SK-N-DZ (cell line): ENCODE measurements at regions not wholly inside any gene's neighbourhood (a gene's known extent, or its start where the extent isn't known, plus 50 kb on each side); places are given as distances from the start of the nearest gene placed in this dataset.
A peak's percentile ranks its signal among the peaks of the same experiment; 100 is the strongest.
"Not testable (repeated sequence)": the region's sequence is repeated elsewhere in the genome, so short reads cannot be mapped to it uniquely, and the experiment has no call there.

Experiments
- DNase-seq: peaks from one replicate; pipeline ENCODE4 v3.0.0-alpha.2; 2015; ENCODE audit warnings: low spot score

DNA sequence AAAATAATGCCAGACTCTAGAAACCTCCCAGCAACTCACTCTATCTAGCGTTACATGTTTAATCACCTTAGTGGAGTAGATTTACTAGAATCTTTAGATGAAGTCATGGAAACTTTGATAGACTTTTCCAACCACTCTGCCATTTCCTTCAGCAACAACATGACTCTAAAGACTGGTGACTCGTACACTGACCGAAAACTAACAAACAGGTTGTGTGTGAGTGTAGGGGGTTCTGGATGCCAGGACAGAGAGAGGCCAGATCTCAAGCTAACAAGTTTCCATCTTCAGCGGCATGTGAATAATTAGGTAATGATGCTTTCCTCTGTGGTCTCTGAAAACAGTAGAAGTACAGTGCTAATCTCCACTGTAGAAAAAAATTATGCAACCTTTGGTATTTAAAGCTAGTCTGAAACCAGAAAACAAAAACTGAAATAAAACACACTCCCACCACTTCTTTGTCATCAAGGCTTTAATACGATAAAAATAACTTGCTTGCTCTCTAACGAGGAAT lies 286.4 kb downstream of the PRDM5 start:
- no peak for DNase-seq

DNA sequence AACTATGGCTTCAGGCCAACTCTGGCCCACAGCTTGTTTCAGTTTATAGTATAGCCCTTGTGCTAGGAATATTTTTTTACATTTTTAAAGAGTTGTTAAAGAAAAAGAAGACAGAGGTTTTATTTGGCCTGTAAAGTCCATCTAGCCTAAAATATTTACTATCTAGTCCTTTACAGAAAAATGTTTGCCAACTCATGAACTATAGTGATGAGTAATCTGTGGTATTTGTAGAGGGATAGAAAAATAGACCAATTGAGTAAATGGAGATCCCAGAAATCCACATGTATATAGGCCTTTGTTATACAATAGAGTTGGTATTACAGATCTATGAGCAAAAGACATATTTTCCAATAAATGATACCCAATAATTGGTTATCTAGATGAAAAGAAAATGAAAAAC lies 288.7 kb downstream of the PRDM5 start:
- DNase-seq = no peak

GRCh38 chr4:120630427-120630826 lies 292.1 kb downstream of the PRDM5 start:
- DNase-seq = no peak

DNA sequence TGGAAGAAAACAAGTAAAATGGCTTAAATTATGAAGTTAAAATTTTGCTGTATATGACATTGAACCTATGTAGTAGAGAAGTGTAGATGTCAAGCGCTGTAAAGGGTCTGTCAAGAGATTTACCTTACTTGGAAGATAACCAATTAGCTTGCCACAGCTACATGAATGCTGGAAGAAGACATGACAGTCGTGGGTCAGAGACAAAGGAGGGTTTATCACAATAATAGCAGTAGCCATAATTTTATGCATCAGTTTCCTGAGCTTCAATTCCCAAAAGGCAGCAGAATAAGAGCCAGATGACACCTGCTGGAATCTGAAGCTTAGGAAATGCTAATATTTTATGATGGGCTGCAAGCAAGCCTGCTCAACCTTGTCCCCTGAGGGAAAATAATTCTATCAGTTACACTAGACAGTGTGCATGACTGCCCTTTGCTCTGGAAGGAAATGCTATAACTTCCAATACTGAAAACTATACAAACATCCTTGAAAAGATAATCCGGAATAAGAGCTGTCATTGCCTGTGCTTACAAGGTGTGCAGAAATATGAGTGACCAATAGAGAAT lies 292.9 kb downstream of the PRDM5 start:
- no peak for DNase-seq

DNA sequence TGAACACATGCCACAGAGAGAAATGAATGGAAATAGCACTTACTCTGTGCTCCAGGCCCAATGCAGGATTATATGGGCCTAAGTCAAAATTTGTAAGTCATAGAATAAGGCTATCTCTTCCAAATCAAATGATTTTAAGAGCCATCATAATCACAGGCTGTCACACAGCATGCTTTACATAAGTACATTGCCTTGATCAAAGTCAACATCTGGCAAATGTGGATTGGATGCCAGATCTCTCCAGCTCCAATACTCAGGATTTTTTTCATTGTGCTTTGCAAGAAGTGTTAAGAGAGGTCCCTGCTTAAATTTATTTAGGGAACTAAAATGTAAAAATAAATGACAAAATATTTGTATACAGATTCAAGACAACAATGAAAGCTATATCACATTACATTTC lies 299.9 kb downstream of the PRDM5 start:
- DNase-seq = no peak

DNA sequence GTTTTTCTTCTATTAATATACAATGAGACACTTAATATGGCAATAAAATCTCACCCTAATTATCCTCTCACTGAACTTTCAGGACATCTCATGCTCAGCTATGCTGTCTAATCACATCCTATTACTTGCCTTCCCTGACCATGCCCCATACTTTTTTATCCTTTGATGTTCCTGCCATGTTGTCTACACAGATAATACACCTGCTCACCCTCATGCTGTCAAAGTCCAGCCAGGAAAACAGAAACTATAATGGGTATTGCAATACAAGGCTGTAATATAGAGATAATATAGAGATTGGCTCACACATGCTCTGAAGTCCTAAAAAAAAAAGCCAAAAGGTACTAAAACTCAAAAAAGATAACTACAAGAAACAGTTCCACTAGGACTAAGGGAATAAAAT lies 305.4 kb downstream of the PRDM5 start:
- DNase-seq = no peak

DNA sequence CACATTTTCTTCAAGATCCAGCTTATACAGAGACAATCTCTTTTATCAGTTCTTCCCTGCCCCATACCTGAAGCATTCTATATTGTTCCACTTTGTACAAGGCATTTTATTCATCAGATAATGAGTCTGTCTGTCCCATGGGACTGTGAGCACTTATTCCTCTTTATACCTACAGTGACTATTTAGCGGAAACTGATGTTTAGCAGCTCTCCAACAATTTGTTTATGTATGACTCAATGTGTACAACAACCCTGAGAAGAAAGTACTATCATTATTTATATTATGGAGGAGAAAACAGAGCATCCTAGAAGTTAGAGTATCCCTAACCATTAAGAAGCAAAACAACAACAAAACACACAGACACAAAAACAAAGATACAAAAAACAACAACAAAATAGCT lies 306.5 kb downstream of the PRDM5 start:
- DNase-seq = no peak

GRCh38 chr4:120613778-120614177 lies 308.7 kb downstream of the PRDM5 start:
- no peak for DNase-seq

DNA sequence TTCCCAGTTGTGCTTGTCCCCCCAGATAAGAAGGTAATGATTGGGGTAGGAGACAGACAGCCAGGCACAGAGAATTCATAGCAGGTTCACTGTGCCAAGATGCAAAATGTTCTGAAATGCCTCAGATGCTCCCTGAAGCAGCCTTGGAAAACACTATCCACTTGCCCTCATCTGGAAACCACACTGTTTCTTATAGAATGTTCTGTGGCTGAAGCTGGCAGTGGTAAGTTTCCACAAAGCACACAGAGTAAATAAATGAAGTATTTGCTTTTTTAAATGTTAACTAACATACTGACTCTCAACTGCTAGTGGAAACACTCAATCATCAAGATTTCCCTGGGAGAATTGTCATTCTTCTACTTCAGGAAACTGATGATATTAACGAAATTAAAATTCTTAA lies 311.4 kb downstream of the PRDM5 start:
- no peak for DNase-seq

- peak; percentile 33 for DNase-seq
These were observed 331.5 kb downstream of the PRDM5 start for GRCh38 chr4:120591038-120591437.

GRCh38 chr4:120589787-120590186 lies 332.7 kb downstream of the PRDM5 start:
- no peak for DNase-seq

GRCh38 chr4:120568731-120569130 lies 353.8 kb downstream of the PRDM5 start:
- DNase-seq = peak; percentile 94

GRCh38 chr4:120561648-120562047 lies 360.9 kb downstream of the PRDM5 start:
- no peak for DNase-seq

GRCh38 chr4:120557372-120557771 lies 365.2 kb downstream of the PRDM5 start:
- no peak for DNase-seq

GRCh38 chr4:120555058-120555457 lies 367.5 kb downstream of the PRDM5 start:
- DNase-seq = no peak

DNA sequence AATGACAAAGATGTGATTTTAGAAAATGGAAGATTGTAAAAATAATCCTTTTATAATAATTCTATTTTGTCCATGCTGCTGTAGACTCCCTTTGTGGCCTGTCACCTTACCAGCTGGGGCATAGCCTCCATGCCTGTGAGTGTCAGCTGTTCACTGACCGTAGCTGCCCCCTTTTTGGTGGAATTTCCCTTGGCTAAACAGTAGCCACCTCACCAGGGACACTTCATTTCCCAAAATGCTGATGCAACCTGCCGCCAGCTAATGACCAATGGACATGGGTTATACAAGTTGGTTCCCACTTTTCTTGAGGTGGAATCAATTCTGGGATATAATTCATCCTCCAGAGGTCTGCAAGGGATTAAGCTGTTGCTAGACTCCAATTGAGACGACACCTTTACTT lies 368.4 kb downstream of the PRDM5 start:
- no peak for DNase-seq

- DNase-seq = not testable (repeated sequence)
These were observed 371.8 kb downstream of the PRDM5 start for GRCh38 chr4:120550624-120551220.

DNA sequence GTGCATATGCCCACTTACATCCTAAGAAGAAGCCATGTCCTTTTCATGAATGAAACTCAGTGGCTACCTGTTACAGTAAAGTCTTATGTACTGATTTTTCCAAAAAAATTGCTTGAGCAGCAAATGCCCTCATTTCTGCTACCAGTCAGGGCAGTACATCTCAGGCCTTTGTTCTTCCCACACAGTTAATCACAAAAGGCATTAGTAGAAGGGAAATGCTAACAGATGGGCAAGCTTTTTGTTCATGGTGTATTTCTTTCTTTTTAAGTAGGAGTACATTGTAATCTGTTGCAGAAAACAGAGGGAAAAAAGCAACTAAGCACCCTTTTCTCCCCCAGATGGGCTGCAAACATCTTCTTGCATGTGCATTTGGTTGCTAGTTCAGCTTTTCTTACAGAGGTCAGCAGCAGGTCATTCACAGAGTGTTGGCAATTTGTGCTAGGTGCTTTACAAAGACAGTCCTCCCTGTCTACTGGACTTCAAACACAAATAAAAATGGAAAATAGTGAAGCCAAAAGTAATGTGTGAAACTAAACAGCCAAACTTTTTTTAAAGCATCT lies 373.4 kb downstream of the PRDM5 start:
- no peak for DNase-seq

DNA sequence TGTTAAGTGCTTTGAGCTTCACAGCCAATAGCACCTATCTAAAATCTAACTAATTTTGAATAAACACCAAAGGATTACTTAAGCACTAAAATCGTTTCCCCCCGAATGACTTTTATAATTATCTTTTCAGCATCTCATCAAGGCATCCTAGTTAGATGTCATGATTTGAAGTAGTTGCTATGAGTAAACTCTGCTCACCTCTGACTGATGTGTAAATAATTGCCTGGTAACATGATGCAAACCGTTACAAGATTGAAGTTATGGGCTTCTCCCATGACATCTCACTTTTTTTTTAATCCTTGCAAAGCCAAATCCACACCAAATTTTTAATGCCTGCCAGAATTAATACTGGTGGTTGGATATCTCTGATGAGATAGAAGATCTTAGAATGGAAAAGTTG lies 377.1 kb downstream of the PRDM5 start:
- DNase-seq = no peak

DNA sequence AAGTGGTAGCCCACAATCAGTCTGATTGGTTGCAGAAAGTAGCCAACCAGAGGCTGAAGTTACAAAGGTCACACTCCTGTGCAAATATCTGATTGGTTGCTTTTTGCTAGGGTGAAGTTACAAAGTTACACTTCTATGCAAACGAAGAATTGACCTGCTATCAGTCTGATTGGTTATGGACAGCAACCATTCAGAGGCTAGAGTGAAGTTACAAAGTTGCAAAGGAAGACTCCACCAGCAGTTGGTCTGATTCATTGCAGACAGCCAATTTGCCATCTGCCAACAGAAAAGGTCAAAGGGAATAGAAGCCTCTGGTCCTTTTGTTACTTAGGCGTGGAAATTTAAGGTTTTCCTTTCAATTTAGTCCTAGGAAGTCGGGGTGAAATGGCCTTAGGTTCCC lies 377.7 kb downstream of the PRDM5 start:
- DNase-seq = no peak

DNA sequence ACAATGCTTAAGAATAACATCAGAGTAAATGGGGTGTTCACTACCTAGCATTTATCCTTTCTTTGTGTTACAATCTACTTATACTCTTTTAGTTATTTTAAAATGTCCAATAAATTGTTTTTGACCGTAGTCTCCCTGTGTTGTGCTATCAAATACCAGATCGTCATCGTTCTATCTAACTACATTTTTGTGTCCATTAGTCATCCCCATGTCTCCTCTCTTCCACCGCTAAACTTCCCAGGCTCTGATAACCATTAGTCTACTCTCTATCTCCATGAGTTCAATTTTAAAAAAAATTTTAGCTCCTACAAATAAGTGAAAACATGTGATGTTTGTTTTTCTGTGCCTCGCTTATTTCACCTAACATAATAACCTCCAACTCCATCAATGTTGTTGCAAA lies 381.9 kb downstream of the PRDM5 start:
- DNase-seq = no peak

GRCh38 chr4:120536884-120537283 lies 385.6 kb downstream of the PRDM5 start:
- DNase-seq = no peak

- no peak for DNase-seq
These were observed 394.1 kb downstream of the PRDM5 start for GRCh38 chr4:120528428-120528827.
